Kidney epithelial cell (primary cell): ENCODE measurements at regions not wholly inside any gene's neighbourhood (a gene's known extent, or its start where the extent isn't known, plus 50 kb on each side); places are given as distances from the start of the nearest gene placed in this dataset.

Experiments used
- DNase-seq: peaks from one replicate; pipeline ENCODE4 v3.0.0-alpha.2; 2010; ENCODE audit warnings: low read depth
- H3K27me3 ChIP-seq: 2 replicates; pipeline ENCODE4 v1.6.0; 2011; ENCODE audit warnings: low read length; ENCODE audit not compliant: control insufficient read depth, insufficient read depth
- H3K36me3 ChIP-seq: 2 replicates; pipeline ENCODE4 v1.5.1; 2011; ENCODE audit warnings: low read length; ENCODE audit not compliant: control insufficient read depth, insufficient read depth
- H3K4me3 ChIP-seq: 2 replicates; pipeline ENCODE4 v1.5.1; 2011; ENCODE audit warnings: low read depth, mild to moderate bottlenecking, control low read depth, low read length
- CTCF ChIP-seq: IDR thresholded peaks from 2 replicates; pipeline ENCODE4 v1.5.1; 2011; ENCODE audit warnings: mild to moderate bottlenecking, moderate library complexity, low read length, control low read depth, inconsistent platforms; ENCODE audit not compliant: insufficient read depth, poor library complexity, severe bottlenecking

- Histone ChIP-seq H3K27me3 (no peaks in the 10 kb centered on the region), H3K36me3 (no peaks in the 10 kb centered on the region), H3K4me3 (no peak overlapping the region)
- no peak for DNase-seq
- no peak for TF ChIP-seq CTCF
Measured at GRCh38 chr2:145682546-145683157, 1162.7 kb upstream of the ZEB2 start.

GRCh38 chr2:145680276-145680675 lies 1160.4 kb upstream of the ZEB2 start:
- TF ChIP-seq CTCF: no peak

GRCh38 chr2:145677371-145677770 lies 1157.5 kb upstream of the ZEB2 start:
- Histone ChIP-seq H3K27me3 (no peaks in the 10 kb centered on the region), H3K4me3 (no peak overlapping the region), H3K36me3 (no peaks in the 10 kb centered on the region)
- DNase-seq: no peak
- no peak for TF ChIP-seq CTCF

More at GRCh38 chr2:145680276-145680675, 1160.4 kb upstream of the ZEB2 start:
- DNase-seq: no peak
- no peak overlapping the region for H3K4me3 ChIP-seq
- H3K27me3 ChIP-seq: no peaks in the 10 kb centered on the region
- no peaks in the 10 kb centered on the region for H3K36me3 ChIP-seq

- no peak for TF ChIP-seq CTCF
- H3K27me3 ChIP-seq: no peaks in the 10 kb centered on the region
- H3K36me3 ChIP-seq: no peaks in the 10 kb centered on the region
- no peak overlapping the region for H3K4me3 ChIP-seq
- DNase-seq: no peak
Measured at GRCh38 chr2:145674705-145675104, 1154.8 kb upstream of the ZEB2 start.

GRCh38 chr2:145669301-145669700 lies 1149.4 kb upstream of the ZEB2 start:
- TF ChIP-seq CTCF: no peak
- H3K27me3 ChIP-seq: no peaks in the 10 kb centered on the region
- H3K4me3 ChIP-seq: no peak overlapping the region
- DNase-seq: no peak
- H3K36me3 ChIP-seq: no peaks in the 10 kb centered on the region

GRCh38 chr2:145666552-145666951 lies 1146.6 kb upstream of the ZEB2 start:
- TF ChIP-seq CTCF: no peak
- H3K4me3 ChIP-seq: no peak overlapping the region
- H3K36me3 ChIP-seq: no peaks in the 10 kb centered on the region
- H3K27me3 ChIP-seq: no peaks in the 10 kb centered on the region
- no peak for DNase-seq
